ENCODE measurements at regions not wholly inside any gene's neighbourhood (a gene's known extent, or its start where the extent isn't known, plus 50 kb on each side); places are given as distances from the start of the nearest gene placed in this dataset.
A peak's percentile ranks its signal among the peaks of the same experiment; 100 is the strongest.
"Not testable (repeated sequence)": the region's sequence is repeated elsewhere in the genome, so short reads cannot be mapped to it uniquely, and the experiment has no call there.

DNA sequence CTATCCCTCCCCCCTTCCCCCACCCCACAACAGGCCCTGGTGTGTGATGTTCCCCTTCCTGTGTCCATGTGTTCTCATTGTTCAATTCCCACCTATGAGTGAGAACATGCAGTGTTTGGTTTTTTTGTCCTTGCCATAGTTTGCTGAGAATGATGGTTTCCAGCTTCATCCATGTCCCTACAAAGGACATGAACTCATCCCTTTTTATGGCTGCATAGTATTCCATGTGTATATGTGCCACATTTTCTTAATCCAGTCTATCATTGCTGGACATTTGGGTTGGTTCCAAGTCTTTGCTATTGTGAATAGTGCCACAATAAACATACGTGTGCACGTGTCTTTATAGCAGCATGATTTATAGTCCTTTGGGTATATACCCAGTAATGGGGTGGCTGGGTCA, 52.3 kb upstream of the MAN1A2 start:
- H3K9me3 ChIP-seq (replicated peaks; ENCODE audit: insufficient read depth, low read length); H2AFZ ChIP-seq (ENCODE audit: low read length); H4K20me1 ChIP-seq (ENCODE audit: insufficient read depth, low read length); H3K27ac ChIP-seq (ENCODE audit: low read length); H3K27me3 ChIP-seq (replicated peaks; ENCODE audit: insufficient read depth, low read length); H3K36me3 ChIP-seq (replicated peaks; ENCODE audit: insufficient read depth, low read length); H3K4me2 ChIP-seq (ENCODE audit: low read depth, low read length); H3K4me3 ChIP-seq (ENCODE audit: low read length); H3K9ac ChIP-seq (ENCODE audit: low read length); H3K4me1 ChIP-seq (ENCODE audit: low read length); DNase-seq; H3K9me2 ChIP-seq (replicated peaks; ENCODE audit: insufficient read depth, low read length); H3K79me2 ChIP-seq (ENCODE audit: low read length); H3F3A ChIP-seq (ENCODE audit: insufficient read depth, low read length): not testable (repeated sequence)

DNA sequence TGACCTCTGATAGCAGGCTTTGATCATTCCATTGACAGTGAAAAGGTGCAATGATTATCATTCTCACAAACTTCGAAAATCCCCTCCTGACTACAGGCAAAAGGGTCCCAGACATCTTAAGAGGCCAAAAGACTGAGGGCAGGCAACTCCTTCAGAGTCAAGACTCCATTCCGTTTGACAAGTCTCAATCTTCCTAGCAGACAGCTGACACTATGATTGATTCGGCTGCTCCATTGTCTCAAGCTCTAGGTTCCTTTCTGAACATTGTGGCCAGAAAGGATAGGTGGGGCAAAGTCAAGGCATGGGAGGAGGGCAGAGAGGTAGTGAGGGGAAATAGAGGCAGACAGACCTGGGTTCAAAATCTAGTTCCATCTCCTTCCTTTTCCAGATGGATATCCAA, 53.7 kb upstream of the MAN1A2 start:
- TF ChIP-seq, protein P1, sequence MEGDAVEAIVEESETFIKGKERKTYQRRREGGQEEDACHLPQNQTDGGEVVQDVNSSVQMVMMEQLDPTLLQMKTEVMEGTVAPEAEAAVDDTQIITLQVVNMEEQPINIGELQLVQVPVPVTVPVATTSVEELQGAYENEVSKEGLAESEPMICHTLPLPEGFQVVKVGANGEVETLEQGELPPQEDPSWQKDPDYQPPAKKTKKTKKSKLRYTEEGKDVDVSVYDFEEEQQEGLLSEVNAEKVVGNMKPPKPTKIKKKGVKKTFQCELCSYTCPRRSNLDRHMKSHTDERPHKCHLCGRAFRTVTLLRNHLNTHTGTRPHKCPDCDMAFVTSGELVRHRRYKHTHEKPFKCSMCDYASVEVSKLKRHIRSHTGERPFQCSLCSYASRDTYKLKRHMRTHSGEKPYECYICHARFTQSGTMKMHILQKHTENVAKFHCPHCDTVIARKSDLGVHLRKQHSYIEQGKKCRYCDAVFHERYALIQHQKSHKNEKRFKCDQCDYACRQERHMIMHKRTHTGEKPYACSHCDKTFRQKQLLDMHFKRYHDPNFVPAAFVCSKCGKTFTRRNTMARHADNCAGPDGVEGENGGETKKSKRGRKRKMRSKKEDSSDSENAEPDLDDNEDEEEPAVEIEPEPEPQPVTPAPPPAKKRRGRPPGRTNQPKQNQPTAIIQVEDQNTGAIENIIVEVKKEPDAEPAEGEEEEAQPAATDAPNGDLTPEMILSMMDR (IDR thresholded peaks at IDR 0.05; ENCODE audit: low read length) = no peak
- TF ChIP-seq EZH2 (optimal IDR thresholded peaks at IDR 0.05; ENCODE audit: low read depth, low read length) (no peak), EZH2phosphoT487 (IDR thresholded peaks at IDR 0.05; ENCODE audit: low read length) (no peak)
- Histone ChIP-seq H3K9me3 (replicated peaks; ENCODE audit: insufficient read depth, low read length) (no peaks in the 10 kb centered on the region), H3K4me3 (ENCODE audit: low read length) (no peak overlapping the region), H3K27ac (ENCODE audit: low read length) (no peak overlapping the region), H3K79me2 (ENCODE audit: low read length) (no peaks in the 10 kb centered on the region), H3K9me2 (replicated peaks; ENCODE audit: insufficient read depth, low read length) (no peaks in the 10 kb centered on the region), H3F3A (ENCODE audit: insufficient read depth, low read length) (no peaks in the 10 kb centered on the region), H2AFZ (ENCODE audit: low read length) (no peak overlapping the region), H3K4me1 (ENCODE audit: low read length) (no peaks in the 10 kb centered on the region), H3K4me2 (ENCODE audit: low read depth, low read length) (no peak overlapping the region), H3K36me3 (replicated peaks; ENCODE audit: insufficient read depth, low read length) (no peaks in the 10 kb centered on the region), H3K9ac (ENCODE audit: low read length) (no peak overlapping the region), H4K20me1 (ENCODE audit: insufficient read depth, low read length) (no peaks in the 10 kb centered on the region), H3K27me3 (replicated peaks; ENCODE audit: insufficient read depth, low read length) (no peaks in the 10 kb centered on the region)
- no peak for DNase-seq

DNA sequence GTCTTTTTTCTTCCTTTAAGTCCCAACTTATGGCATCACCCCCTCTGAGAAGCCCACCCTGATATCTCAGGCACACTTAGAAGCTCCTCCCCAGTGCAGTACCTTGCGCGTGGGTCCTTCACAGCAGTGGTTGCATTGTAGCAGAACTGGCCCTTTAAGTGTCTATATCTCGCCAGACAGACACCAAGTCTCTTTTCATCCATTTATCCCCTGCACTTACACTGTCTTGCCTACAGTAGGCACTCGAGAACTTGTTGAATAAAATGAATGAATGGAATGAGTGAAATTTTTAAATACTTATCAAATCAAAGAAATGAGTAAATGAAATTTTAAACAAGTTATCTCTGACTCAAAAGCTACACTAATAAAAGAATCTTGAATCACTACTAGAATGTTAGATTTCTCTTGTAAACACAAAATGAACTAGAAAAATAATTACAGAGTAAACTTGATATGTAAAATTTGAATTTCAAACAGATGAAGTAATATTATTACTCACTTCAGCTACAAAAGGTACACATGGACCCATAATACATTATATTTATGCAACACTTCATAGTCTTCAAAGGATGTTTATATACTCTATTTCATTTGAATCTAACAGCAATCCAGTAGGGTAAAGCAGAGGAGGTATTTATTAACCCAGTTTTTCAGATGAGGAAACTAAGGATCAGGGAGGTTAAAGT, 54.7 kb upstream of the MAN1A2 start:
- Histone ChIP-seq H3K9me2 (replicated peaks; ENCODE audit: insufficient read depth, low read length) (no peaks in the 10 kb centered on the region), H3K9ac (ENCODE audit: low read length) (no peak overlapping the region), H3K4me2 (ENCODE audit: low read depth, low read length) (no peak overlapping the region), H3F3A (ENCODE audit: insufficient read depth, low read length) (no peaks in the 10 kb centered on the region), H3K4me1 (ENCODE audit: low read length) (no peaks in the 10 kb centered on the region), H3K4me3 (ENCODE audit: low read length) (no peak overlapping the region), H3K79me2 (ENCODE audit: low read length) (no peaks in the 10 kb centered on the region), H3K27ac (ENCODE audit: low read length) (no peak overlapping the region), H4K20me1 (ENCODE audit: insufficient read depth, low read length) (no peaks in the 10 kb centered on the region), H3K27me3 (replicated peaks; ENCODE audit: insufficient read depth, low read length) (no peaks in the 10 kb centered on the region), H3K36me3 (replicated peaks; ENCODE audit: insufficient read depth, low read length) (no peaks in the 10 kb centered on the region), H3K9me3 (replicated peaks; ENCODE audit: insufficient read depth, low read length) (no peaks in the 10 kb centered on the region), H2AFZ (ENCODE audit: low read length) (no peak overlapping the region)
- DNase-seq = peak; percentile 7
- TF ChIP-seq EZH2 (optimal IDR thresholded peaks at IDR 0.05; ENCODE audit: low read depth, low read length) = no peak
- TF ChIP-seq, protein P1 (IDR thresholded peaks at IDR 0.05; ENCODE audit: low read length) = peak; percentile 48

DNA sequence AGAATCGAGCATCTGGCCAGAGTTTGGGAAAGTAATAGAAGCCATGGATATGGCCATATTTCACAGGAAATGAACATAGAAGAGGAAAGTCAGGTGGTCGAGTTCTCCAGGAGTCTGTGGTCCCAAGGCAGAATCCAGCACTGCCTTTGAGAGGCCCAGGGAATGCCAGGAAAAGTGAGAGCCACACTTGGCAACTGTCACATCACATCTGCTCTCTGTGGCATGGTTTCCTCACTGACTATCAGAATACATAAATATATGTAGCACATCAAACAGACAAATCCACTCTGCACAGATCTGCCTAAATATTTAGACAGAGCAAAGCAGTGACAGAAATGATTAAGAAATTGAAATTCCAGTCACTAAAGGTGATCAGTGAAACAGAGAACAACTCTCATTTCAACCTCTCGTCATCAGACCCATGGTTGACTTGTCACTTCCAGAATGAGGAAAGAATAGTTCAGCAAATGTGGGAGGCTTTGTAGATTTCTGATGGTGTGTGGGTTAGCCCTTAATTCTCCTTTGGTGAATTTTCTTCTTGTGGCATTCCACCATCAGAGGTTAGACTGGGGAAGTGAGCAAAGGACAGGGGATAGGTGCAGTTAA, 58.8 kb upstream of the MAN1A2 start:
- Histone ChIP-seq H2AFZ (ENCODE audit: low read length) (no peak overlapping the region), H3K4me1 (ENCODE audit: low read length) (no peaks in the 10 kb centered on the region), H3K4me3 (ENCODE audit: low read length) (no peak overlapping the region), H3K9me2 (replicated peaks; ENCODE audit: insufficient read depth, low read length) (no peaks in the 10 kb centered on the region), H3K27me3 (replicated peaks; ENCODE audit: insufficient read depth, low read length) (no peaks in the 10 kb centered on the region), H4K20me1 (ENCODE audit: insufficient read depth, low read length) (no peaks in the 10 kb centered on the region), H3F3A (ENCODE audit: insufficient read depth, low read length) (no peaks in the 10 kb centered on the region), H3K4me2 (ENCODE audit: low read depth, low read length) (no peak overlapping the region), H3K27ac (ENCODE audit: low read length) (no peak overlapping the region), H3K9ac (ENCODE audit: low read length) (no peak overlapping the region), H3K9me3 (replicated peaks; ENCODE audit: insufficient read depth, low read length) (no peaks in the 10 kb centered on the region), H3K79me2 (ENCODE audit: low read length) (no peaks in the 10 kb centered on the region), H3K36me3 (replicated peaks; ENCODE audit: insufficient read depth, low read length) (no peaks in the 10 kb centered on the region)
- TF ChIP-seq EZH2phosphoT487 (IDR thresholded peaks at IDR 0.05; ENCODE audit: low read length) (no peak), EZH2 (optimal IDR thresholded peaks at IDR 0.05; ENCODE audit: low read depth, low read length) (no peak)
- TF ChIP-seq, protein P1 (IDR thresholded peaks at IDR 0.05; ENCODE audit: low read length) = no peak
- DNase-seq = no peak
